Iris pigment epithelial cell (primary cell): ENCODE measurements at regions not wholly inside any gene's neighbourhood (a gene's known extent, or its start where the extent isn't known, plus 50 kb on each side); places are given as distances from the start of the nearest gene placed in this dataset.
A peak's percentile ranks its signal among the peaks of the same experiment; 100 is the strongest.

ENCODE experiments used
- DNase-seq: peaks from one replicate; pipeline ENCODE4 v3.0.0-alpha.2; 2011; ENCODE audit warnings: low read depth

DNA sequence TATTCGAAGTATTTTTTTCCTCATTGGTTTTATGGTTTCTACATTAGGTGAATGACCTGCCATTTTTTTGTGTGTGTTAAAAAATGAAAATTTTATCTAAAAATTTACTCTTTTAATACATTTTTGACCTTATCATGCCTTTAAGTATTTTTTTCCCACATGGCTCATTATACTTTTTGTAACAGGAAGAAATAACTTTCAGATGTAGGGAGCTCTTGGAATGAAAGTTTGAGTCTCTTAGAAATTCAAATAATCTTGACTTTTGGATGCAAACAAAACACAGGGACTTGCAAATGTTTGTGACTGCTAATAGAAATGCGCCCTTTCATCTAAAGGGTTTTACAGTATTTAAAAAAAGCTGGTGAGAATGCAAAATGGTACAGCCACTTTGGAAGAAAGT, 457.9 kb downstream of the KLF5 start:
- no peak for DNase-seq

DNA sequence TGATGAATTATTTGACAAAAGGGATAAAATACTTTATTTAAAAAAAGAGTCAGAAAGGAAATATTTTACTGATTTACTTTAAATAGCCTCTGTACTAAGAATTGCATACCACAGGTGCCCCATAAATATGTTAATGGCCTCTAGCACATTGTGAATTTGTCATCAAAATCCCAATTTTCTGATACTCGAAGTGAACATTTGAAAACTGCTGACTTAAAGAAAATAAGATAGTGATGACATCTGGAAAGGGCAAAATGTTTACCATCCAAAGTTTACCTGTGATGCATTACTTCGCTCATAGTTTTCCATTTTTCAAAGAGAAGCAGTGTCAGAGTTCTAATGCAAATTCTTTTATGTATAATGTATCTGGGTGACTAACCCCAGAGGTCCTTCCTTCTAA, 455.4 kb downstream of the KLF5 start:
- no peak for DNase-seq

DNA sequence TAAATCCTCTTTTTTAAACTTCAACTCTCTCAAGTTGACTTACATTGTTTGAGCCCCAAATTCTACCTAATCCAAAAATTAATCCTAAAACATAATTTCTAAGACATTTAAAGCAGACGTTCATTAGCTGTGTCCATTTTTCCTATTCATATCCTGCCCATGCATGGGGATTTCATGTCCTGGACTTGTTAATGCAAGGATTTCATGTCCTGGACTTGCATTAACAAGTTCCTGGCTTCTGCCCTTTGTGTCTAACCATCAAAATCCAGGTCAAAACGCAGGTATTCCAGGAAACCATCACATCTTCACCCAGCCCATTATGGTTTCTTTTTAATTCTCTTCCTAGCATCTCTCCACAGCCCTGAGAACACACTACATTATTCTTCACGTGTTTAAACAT, 454.9 kb downstream of the KLF5 start:
- DNase-seq: no peak

GRCh38 chr13:73508841-73509240, 450.0 kb downstream of the KLF5 start:
- no peak for DNase-seq

DNA sequence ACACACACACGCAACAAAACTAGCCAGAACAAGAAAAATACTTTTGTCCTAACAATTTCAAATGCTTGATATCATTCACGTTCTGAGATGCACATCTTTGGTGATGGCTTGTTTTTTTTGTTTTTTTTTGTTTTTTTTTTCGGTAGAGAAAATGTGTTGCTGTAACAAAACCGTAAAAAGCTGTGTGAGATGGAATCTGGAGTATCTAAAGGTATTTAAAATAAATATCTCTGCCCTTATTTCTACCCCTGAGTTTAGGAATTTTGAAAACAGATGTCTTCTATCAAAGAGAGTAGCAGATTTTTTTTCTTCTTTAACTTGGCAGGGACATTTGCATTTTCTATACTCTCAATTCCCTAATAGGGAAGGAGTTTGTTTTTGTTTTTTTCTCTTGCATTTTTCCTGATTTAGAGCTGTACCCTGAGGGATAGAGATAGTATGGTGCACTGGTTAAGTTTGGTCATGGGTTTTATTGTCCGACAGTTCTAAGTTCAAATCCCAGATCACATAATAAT, 446.6 kb downstream of the KLF5 start:
- no peak for DNase-seq

DNA sequence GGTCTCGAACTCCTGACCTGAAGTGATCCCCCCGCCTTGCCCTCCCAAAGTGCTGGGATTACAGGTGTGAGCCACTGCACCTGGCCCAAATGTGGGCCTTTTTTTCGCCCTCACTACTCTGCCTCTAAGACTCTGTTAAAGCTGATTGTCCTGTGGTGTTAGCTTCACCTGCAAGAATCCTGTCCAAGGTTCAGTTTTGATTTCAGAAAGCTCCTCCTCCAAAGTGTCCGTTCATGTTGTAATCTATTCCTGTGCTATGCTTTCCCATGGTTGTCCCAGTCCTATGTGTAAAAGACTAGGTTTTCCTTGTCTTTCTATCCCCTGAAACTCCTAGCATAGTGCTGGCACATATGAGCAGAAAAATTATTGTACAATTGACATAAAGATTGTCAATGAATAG, 440.9 kb downstream of the KLF5 start:
- DNase-seq: no peak

- DNase-seq: no peak
These were observed 438.6 kb downstream of the KLF5 start for GRCh38 chr13:73497430-73497829.

GRCh38 chr13:73496711-73497110, 437.9 kb downstream of the KLF5 start:
- peak; percentile 1 for DNase-seq

GRCh38 chr13:73492811-73493210, 434.0 kb downstream of the KLF5 start:
- peak; percentile 22 for DNase-seq

DNA sequence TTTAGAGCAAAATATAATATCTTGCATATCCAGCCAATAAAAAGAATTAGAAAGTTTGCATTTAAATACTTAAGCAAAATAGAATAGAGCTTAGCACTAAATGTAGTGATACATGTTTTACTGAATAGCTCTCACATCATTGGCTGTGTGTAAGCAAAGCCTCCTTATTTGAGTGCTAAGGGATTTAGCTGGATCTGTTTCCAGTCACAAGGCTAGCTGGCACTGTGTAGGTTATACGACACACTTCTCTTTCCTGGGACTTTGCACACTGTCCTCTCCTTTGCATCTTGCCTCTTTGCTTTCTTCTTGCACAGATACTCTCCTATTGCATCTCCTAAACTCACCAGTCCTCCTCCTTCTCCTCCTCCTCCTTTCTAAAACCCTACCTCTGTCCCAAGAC, 423.8 kb downstream of the KLF5 start:
- DNase-seq: no peak

DNA sequence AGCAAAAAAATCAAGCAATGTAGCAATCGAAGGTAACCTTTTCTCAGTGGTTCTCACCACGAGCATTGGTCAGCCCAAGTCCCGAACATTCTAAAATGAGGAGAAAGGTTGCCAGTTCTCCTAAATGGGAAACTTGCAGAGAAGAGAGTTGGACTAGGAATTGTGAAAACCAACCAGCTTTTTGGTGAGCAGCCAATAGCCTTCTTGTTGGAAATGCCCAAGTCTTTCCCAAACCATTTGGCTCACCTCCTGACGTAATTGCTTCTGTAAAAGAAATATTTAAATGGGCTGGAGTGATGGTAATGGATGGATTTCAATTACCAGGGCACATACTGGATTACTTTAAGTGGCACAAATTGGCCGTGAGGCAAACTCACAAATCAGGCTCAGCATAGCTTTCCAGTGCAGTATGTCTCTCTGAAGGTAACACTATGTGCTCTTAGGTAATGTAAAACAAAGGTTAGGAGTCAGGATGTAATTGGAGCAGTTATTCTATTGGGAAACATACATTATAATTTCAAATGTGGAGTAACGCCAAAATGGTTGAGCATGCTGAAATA, 423.2 kb downstream of the KLF5 start:
- no peak for DNase-seq

GRCh38 chr13:73480779-73481559, 422.2 kb downstream of the KLF5 start:
- DNase-seq: no peak

DNA sequence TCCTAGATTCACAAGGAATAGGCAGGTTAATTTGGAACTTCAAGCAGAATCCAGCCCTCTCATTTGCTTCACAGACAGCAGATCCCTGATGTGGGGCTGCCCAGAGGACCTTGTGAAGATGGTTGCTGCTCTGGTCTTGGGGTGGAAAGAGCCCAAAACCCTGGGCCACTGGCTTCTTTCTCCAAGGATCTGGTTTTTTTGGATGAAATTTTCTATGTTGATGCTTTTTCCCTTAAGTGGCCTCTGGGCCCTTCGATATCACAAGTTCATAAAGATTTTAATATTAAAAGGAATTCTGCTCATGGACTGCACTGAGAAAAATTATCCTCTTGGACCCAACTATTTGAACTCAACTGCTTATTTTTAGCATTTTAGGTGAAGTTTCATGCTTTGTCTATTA, 421.1 kb downstream of the KLF5 start:
- no peak for DNase-seq

- DNase-seq: no peak
These were observed 420.5 kb downstream of the KLF5 start for GRCh38 chr13:73479351-73479750.

DNA sequence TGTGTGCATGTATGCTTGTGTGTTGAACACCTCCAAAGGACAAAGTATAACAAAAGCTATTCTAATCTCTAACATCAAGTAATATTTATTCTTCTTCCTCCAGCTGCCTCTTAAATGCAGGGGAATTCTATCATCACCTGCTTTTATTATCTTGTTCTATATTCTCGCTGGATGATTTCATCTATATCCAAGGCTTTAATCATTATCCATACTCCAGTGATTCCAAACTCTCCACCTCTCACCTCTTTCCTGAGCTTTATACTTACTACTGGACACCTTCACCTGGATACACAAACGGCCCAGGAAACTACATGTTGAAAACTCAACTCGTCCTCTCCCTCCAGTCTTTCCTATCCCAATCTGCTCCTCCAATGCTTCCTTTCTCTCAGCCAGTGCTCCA, 418.6 kb downstream of the KLF5 start:
- DNase-seq: no peak

GRCh38 chr13:73473016-73473415, 414.2 kb downstream of the KLF5 start:
- DNase-seq: no peak

DNA sequence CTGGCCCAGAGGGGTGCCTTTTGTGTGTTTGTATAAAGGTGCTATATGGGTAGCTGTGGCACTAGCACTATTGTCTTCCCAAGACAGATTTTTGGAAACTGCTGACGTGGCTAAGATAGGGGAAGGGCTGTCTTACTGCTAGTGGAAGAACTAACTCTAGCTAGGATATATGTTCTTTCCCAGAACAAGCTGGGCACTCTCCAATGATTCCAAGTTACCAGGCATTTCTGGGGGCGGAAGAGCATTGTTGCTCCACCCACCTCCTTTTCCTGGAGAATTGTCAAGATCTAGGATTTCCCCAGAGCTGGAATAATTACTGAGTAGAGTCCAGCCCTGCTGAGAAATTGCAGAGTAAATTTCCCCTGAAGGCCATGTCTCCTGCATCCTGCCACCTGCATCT, 408.3 kb downstream of the KLF5 start:
- DNase-seq: no peak

- DNase-seq: no peak
These were observed 407.8 kb downstream of the KLF5 start for GRCh38 chr13:73466561-73466960.

GRCh38 chr13:73465617-73465971, 406.8 kb downstream of the KLF5 start:
- peak; percentile 25 for DNase-seq

DNA sequence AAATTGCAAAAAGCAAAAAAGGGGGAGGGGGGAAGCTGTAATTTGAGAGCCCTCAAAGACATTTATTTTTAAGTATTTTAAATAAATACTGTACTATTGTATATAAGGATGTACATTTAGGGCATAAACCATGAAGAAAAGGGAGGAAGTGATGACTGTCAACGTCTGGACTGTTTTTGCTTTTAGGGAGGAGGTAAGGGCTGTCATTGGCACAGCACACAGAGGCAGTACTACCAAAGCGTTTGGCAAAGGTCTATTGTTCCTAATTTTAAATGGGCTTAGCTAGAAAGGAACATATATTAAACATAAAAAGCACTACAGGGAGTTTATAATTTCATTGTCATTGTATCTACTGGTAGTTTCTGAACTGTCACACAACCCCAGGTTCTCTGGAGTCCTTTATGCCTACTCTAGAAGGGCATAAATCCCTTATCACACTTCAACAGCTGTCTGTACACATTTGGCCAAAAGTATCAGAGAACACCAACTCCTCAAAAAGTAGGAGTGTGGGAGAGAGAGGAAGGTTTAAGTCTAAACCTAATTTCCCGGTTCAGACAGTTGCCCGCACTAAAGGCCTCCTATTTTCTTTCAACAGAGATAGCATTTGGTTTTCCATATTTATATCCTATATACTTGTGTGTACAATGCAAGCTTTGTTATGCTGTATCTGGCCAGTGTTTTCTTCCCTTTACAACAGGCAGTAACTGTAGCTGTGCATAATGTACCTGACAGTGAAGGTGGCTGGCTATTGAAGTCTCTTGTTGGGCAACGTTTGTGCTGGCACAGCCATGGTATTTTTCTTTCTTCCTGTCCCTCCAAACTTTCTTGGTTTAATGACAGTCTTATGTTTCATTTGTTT, 406.2 kb downstream of the KLF5 start:
- DNase-seq: no peak

DNA sequence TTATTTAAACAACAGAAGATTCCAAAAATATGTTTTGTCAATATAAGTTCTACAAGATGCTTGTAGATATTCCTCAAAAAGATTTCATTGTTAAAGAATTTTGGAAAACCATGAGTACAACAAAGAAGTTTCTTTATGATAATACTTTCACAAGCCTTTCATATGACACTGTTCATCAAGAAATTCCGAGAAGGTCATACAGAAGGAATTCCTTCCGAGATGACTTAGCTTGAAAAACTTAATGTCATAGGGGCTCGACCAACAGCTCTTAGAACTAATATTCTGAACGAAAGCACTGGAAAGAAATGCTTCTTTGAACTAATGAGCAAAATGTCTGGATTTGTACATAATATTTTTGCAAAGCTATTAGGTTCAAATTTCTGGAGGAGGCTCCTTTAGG, 403.4 kb downstream of the KLF5 start:
- no peak for DNase-seq

GRCh38 chr13:73451221-73452029, 392.6 kb downstream of the KLF5 start:
- DNase-seq: no peak
